ENCODE measurements at regions not wholly inside any gene's neighbourhood (a gene's known extent, or its start where the extent isn't known, plus 50 kb on each side); places are given as distances from the start of the nearest gene placed in this dataset.
"Not testable (repeated sequence)": the region's sequence is repeated elsewhere in the genome, so short reads cannot be mapped to it uniquely, and the experiment has no call there.

- DNase-seq (ENCODE audit: low read depth in 2 of 3, low spot score in 2 of 3): not testable (repeated sequence)
Observed at GRCh38 chr21:7828260-7828659, 2693.1 kb upstream of the TPTE start.

GRCh38 chr21:7829411-7829810, 2692.0 kb upstream of the TPTE start:
- DNase-seq (ENCODE audit: low read depth in 2 of 3, low spot score in 2 of 3): not testable (repeated sequence)

DNA sequence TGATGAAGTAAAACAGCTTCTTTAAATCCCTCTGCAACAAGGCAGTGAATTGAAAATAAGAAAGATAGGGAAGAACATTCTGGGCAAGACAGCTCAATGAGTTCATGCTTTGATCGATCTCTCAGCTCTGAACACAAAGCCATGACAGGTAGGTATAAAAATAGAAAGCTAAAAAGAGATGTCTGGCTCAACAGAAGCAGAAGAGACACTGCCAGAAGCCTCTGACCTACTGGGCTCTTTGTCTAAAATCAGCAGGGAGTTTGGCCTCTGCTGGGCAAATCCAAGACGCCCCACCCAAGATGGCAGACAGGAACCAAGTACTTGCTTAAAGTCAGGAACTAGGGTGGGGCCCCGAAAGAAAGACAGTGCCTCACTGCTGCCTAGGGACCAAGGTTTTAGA, 2684.1 kb upstream of the TPTE start:
- DNase-seq (ENCODE audit: low read depth in 2 of 3, low spot score in 2 of 3): not testable (repeated sequence)

- not testable (repeated sequence) for DNase-seq (ENCODE audit: low read depth in 2 of 3, low spot score in 2 of 3)
Observed at GRCh38 chr21:7853426-7853825, 2668.0 kb upstream of the TPTE start.

DNA sequence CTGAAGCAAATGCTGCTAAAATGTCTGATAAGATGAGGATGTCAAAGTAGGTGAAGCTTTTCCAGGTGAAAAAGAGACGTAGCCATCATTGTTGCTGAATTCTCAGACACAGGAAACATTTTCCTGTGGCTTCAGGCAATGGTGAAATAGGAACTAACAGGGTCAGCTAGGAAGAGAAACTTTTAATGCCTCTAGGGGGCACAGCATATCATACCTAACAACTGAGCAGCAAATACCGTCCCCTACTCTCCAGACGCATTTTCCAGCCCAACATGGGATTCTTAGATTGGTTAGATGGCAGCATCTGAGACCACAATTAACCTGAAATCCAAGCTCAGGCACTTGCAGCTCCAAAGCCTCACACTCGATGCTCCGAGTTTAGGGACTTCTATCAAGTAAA, 2667.5 kb upstream of the TPTE start:
- not testable (repeated sequence) for DNase-seq (ENCODE audit: low read depth in 2 of 3, low spot score in 2 of 3)
